GM18907 (cell line): ENCODE measurements at regions not wholly inside any gene's neighbourhood (a gene's known extent, or its start where the extent isn't known, plus 50 kb on each side); places are given as distances from the start of the nearest gene placed in this dataset.
"Not testable (repeated sequence)": the region's sequence is repeated elsewhere in the genome, so short reads cannot be mapped to it uniquely, and the experiment has no call there.

ENCODE experiments used
- ATAC-seq: cut with Tn5 transposase; IDR thresholded peaks from one replicate; pipeline ENCODE4 v1.9.1; 2021; ENCODE audit warnings: mild to moderate bottlenecking, moderate library complexity; ENCODE audit not compliant: unreplicated experiment

- no peak for ATAC-seq
Measured at GRCh38 chr20:12925863-12926793, 82.6 kb upstream of the SPTLC3 start.

GRCh38 chr20:12927489-12927888, 81.3 kb upstream of the SPTLC3 start:
- no peak for ATAC-seq

- ATAC-seq = no peak
Measured at GRCh38 chr20:12928358-12928754, 80.4 kb upstream of the SPTLC3 start.

- no peak for ATAC-seq
Measured at GRCh38 chr20:12928755-12929401, 79.9 kb upstream of the SPTLC3 start.

- no peak for ATAC-seq
Measured at GRCh38 chr20:12936020-12936419, 72.8 kb upstream of the SPTLC3 start.

- no peak for ATAC-seq
Measured at GRCh38 chr20:12936524-12936923, 72.2 kb upstream of the SPTLC3 start.

GRCh38 chr20:12941025-12941424, 67.7 kb upstream of the SPTLC3 start:
- no peak for ATAC-seq

- ATAC-seq = no peak
Measured at GRCh38 chr20:12942123-12942522, 66.6 kb upstream of the SPTLC3 start.

GRCh38 chr20:12946789-12947188, 62.0 kb upstream of the SPTLC3 start:
- ATAC-seq = no peak

GRCh38 chr20:12947691-12948090, 61.1 kb upstream of the SPTLC3 start:
- ATAC-seq = no peak

- ATAC-seq = no peak
Measured at GRCh38 chr20:12949429-12949980, 59.3 kb upstream of the SPTLC3 start.

- ATAC-seq = not testable (repeated sequence)
Measured at GRCh38 chr20:12954254-12954653, 54.5 kb upstream of the SPTLC3 start.

GRCh38 chr20:12955611-12956010, 53.2 kb upstream of the SPTLC3 start:
- ATAC-seq = no peak

GRCh38 chr20:12956303-12956702, 52.5 kb upstream of the SPTLC3 start:
- no peak for ATAC-seq

GRCh38 chr20:12957968-12958367, 50.8 kb upstream of the SPTLC3 start:
- no peak for ATAC-seq
